GM21360 (cell line): ENCODE measurements at regions not wholly inside any gene's neighbourhood (a gene's known extent, or its start where the extent isn't known, plus 50 kb on each side); places are given as distances from the start of the nearest gene placed in this dataset.
"Not testable (repeated sequence)": the region's sequence is repeated elsewhere in the genome, so short reads cannot be mapped to it uniquely, and the experiment has no call there.

Experiments used
- ATAC-seq: cut with Tn5 transposase; IDR thresholded peaks from one replicate; pipeline ENCODE4 v1.9.1; 2021; ENCODE audit warnings: mild to moderate bottlenecking, moderate library complexity; ENCODE audit not compliant: unreplicated experiment

GRCh38 chr10:61059636-61060035, 115.7 kb upstream of the RHOBTB1 start:
- no peak for ATAC-seq

- ATAC-seq, result no peak
Observed at GRCh38 chr10:61052469-61053205, 108.7 kb upstream of the RHOBTB1 start.

DNA sequence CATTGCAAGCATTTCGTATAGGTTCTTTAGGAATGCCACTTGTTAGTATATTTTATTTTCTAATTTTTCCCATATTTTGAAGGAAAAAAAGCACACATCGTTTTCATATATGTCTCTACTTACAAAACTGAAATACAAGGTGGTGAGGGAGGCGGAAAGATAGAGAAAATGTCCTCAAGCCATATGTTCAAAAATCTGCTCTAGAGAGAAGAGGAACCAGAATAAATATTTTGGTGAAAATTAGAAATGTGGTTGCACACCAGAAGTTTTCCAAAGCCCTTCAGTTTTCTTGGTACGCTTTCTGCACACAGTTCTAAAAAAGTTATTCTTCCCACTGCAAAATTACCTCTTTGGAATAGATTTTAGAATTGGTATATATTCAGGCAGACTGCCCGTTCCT, 107.4 kb upstream of the RHOBTB1 start:
- no peak for ATAC-seq

DNA sequence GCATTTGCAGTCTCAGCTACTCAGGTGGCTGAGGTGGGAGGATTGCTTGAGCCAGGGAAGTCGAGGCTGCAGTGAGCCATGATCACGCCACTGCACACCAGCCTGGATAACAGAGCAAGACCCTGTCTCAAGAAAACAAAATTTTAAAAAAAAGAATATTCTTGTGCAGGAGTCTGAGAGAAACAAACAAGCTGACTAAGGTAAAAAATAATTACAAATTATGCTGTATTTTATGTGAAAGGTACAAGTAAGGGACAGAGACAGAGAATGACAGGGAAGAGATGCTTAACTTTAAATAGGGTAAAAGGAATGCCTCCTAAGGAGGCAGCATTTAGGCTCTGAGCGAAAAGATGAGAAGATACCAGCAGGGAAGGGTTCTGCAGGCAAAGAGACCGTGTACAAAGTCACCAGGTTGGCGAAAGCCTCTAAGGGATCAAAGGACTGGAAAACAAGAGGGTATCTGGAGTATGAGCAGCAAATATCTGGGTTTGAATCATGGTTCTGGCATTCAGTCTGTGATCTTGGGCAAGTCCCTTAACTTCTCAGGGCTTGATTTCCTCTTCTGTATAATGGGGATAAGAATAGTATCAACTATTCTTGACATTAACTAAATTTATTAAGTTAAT, 106.2 kb upstream of the RHOBTB1 start:
- no peak for ATAC-seq

GRCh38 chr10:61049386-61049785, 105.4 kb upstream of the RHOBTB1 start:
- no peak for ATAC-seq

GRCh38 chr10:61047788-61048560, 104.0 kb upstream of the RHOBTB1 start:
- ATAC-seq, result no peak

- ATAC-seq, result no peak
Observed at GRCh38 chr10:61047081-61047480, 103.1 kb upstream of the RHOBTB1 start.

- not testable (repeated sequence) for ATAC-seq
Observed at GRCh38 chr10:61045480-61045879, 101.5 kb upstream of the RHOBTB1 start.

DNA sequence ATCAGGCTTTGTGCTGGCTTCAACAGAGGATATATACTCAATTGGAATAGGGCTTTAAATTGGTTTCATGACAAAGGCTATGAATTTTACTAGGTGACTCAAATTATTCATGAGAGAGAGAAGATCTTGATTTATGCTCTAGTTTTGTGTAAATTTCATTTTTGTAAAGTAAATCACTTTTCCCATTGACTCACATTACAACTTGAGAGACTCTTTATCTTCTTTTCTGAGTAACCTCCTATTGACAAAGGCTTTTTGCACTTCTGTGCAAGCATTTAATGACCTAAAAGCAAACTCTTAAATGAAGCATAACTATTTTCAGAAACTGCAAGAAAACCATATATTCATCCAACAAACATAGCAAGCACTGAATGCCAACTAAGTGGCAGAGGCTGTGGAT, 98.5 kb upstream of the RHOBTB1 start:
- no peak for ATAC-seq

- ATAC-seq, result no peak
Observed at GRCh38 chr10:61040399-61041016, 96.5 kb upstream of the RHOBTB1 start.

- ATAC-seq, result no peak
Observed at GRCh38 chr10:61039868-61040267, 95.9 kb upstream of the RHOBTB1 start.

DNA sequence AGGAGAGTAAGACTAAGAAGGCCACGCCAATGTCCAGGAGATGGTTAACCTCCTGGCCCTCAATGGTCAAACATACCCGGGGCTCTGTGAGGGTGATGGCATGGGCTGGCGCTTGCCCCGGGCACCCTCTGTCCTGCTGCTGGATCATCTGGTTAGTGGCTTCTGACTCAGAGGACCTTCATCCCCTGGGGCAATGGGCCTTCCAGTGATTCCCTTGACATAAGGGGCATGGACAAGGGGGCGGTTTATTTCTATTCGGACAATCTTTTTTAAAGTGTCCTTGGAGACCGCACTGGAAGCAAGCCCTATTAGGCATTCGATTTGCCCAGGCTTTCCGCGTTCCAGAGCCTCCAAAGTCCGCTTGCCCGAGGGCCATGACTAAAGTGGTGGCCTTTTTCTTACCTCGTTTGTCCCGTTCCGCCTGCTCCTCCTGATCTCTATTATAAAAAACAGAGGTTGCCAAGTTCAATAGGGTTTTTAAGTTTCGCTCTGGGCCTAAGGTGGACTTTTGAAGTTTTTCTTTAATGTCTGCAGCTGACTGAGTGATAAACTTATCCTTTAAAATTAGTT, 93.4 kb upstream of the RHOBTB1 start:
- not testable (repeated sequence) for ATAC-seq

DNA sequence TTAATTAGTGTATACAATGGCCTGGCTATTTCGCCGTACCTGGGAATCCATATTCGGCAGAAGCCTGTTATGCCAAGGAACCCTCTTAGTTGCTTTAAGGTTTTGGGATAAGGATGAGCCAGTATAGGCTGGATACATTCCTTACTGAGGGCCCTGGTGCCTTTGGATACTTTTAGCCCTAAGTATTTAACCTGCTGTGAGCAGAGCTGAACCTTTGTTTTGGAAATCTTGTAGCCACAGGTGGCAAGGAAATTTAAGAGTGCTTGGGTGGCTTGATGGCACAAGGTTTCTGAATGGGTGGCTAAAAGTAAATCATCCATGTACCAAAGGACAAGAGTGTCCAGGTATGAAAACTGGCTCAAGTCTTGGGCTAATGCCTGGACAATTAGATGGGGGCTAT, 92.2 kb upstream of the RHOBTB1 start:
- ATAC-seq, result not testable (repeated sequence)

DNA sequence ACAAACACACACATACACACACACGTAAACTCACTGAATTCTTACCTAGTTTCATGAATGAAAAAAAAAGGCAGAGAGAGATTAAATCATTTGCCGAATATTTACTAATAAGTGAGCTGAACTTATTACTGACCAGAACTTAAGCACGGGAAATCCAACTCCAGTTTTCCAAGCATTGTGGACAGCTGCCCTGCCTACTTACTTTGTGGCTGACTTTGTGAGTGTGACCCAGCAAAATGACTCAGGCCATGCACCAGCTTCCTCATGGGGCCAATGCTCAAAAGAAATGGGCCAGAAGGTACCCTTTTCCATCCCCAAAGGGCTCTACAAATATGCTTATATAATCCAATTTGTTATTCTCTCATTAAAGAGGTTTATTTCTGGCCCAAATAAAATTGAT, 87.4 kb upstream of the RHOBTB1 start:
- ATAC-seq, result no peak

GRCh38 chr10:61029411-61029810, 85.4 kb upstream of the RHOBTB1 start:
- no peak for ATAC-seq

GRCh38 chr10:61028861-61029361, 84.9 kb upstream of the RHOBTB1 start:
- ATAC-seq, result no peak

DNA sequence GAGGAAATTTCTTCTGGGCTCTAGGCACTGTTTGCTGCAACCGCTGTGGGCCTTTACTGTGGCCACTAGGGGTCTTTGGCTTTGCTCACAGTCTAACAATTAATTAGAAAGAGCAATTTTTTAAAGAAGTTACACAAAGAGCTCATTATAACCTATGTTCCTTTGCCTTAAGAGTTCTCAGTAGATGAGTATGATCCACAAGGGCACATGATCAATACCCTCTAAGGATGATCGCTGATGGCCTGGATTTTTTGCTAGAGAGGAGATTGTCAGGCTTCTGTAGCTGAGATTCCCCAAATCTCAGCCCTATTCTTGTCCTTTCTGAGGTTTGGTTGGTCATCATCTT, 80.8 kb upstream of the RHOBTB1 start:
- no peak for ATAC-seq

DNA sequence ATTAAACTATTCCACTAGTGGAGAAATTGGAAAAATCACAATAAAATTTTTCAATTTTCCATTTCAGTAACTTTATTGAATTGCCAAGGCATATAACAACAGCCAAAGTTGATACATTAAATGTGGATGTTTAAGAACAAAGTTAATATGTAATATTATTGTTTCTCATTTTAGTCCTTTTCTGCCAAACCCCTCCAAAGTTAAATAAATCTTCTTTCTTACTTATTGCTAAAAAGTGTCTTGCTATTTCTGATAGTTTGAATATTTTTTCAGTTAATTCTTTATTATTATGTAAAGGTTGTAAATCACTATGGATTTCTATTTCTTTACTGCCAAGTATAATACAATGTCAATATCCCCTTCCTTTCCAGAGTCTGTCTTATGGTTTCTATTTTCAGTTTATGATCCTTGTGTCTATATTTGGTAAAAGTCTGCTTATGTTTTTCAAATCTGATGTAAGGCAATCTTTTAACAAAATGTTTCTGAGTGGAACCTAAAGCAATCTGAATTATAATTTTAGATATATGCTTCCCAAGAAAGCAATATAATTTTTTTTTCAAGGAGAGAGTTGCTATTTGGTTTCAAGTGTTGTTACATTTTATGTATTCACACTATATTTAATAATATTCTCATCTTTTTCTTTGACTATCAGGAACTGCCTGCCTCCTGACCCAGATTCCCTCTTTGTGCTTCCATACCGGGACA, 80.3 kb upstream of the RHOBTB1 start:
- no peak for ATAC-seq

- no peak for ATAC-seq
Observed at GRCh38 chr10:61023053-61023452, 79.1 kb upstream of the RHOBTB1 start.

- no peak for ATAC-seq
Observed at GRCh38 chr10:61021926-61022325, 77.9 kb upstream of the RHOBTB1 start.
